ENCODE measurements at regions not wholly inside any gene's neighbourhood (a gene's known extent, or its start where the extent isn't known, plus 50 kb on each side); places are given as distances from the start of the nearest gene placed in this dataset.

DNA sequence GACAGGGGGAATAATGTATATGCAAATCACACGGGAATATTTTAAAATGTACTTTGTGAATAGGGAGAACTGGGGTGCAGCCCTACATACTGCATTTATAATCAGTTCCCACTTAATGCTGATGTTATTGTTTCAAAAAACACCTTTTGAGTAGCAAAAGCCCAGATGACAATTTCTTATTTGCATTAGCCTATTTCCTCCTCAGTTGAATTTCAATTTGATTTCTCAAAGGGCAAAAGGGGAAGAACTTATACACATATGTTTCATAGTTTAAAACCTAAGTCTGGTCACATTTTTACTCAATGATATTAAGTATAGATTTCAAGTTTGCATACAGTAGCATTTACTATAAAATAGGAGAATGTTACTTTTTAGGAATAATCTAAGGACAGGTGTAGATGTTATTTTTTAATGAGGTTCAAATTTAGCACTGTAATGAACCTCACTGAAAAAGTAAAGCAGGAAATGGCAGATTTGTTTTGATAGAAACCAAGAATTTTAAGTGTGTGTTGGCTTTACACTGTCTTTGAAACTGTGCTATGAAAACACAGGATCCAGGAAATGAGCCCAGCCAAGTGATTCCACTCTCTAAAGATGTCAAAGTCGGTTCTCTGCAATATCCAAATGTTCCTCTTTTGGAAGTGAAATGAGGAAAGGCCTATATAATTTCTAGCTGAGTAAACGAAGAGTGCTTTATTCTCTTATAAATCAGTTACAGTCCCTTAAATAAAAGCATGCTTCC lies 367.4 kb downstream of the BTG1 start:
- peak; percentile 28 for DNase-seq

DNA sequence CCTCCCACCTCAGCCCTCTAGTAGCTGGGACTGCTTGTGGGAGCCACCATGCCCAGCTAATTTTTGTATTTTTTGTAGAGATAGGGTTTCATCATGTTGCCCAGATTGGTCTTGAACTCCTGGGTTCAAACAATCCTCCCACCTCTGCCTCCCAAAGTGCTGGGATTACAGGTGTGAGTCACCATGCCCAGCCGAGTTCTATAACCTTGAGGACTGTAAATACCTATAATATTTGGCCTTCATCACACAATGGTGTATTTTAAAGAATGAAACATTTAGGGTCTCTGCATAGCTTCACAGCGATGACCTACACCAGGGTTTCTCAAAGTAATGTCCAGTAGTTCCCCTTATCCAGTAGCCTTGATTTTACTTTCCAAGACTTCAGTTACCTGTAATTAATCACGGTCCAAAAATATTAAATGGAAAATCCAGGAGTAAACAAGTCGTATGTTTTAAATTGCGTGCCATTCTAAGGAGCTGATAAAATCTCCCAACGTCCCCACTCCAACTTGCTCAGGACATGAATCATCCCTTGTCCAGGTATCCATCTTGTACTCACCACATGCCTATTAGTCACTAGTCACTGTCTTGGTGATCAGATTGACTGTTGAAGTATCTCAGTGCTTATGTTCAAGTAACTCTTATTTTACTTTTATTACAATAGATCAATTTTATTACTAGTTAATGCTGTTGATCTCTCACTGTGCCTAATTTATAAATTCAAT lies 368.2 kb downstream of the BTG1 start:
- DNase-seq: peak; percentile 18

DNA sequence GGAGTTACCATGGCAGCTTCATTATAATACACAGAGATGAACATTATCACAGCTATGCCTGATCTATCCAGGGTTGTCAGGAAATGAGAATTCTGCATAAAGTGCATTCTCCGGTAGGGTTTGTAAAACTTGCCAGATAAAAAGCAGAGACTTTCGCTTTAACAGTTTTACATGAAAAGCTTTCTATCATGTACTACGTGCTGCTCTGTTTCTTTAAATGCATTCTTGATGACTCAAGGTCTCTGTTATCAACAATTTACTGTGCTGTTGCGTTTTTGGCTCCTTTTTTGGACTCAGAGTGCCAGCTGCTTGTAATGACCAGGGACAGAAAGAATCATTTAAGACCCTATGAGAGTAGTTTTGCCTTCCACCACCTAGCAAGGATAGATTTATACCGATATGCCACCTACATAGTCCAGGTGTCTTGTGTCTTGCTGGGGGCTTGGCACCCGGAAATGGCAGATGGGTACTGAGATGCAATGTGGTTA lies 371.2 kb downstream of the BTG1 start:
- DNase-seq: peak; percentile 55

DNA sequence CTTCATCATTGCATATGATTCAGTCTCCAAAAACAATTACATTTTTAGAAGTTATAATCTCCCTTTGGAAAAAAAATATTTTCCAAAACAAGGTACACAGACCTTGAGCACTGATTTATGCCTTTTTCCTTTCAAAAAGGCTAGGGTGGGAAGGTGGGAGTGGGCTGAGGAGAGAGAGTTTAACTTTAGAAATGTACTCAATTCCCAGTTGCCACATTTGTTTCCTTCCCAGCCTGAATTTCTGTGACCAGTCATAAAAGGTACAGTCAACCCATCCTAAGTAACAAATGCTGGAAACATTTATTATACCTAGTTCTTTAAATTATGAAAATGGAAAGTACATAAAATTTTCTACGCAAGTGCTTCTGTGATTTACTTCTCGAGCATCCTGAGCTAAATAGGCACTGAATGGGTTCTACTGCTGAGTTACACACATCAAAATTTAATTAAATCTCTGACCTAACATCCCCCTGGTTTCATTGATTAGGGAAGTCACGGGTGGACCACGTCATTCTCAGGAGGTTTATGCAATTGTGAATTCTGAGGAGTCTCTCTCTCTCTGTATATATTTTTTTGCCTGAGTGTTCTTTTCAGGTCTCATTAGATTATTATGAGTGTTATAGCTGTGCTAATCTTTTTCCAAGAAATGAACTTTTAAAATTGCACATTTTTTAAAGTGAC lies 371.8 kb downstream of the BTG1 start:
- no peak for DNase-seq

DNA sequence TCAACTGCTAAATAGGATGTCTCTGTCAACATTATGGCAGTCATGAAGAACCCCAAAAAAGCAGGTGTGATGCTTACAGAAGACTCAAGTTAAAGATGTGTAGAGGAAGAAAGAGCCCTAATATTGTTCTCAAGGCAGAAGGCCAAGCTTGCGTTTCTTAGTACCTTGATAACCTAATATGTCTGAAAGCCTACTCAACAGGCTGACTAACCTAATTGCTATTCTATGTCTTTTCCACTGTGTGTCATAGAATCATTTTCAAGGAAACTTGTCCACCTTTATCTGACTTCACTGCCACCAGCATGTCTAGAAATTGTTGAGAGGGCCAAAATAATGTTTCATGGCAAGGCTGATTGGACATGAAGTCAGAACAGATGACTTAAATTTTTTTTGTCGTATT lies 373.2 kb downstream of the BTG1 start:
- peak; percentile 8 for DNase-seq

DNA sequence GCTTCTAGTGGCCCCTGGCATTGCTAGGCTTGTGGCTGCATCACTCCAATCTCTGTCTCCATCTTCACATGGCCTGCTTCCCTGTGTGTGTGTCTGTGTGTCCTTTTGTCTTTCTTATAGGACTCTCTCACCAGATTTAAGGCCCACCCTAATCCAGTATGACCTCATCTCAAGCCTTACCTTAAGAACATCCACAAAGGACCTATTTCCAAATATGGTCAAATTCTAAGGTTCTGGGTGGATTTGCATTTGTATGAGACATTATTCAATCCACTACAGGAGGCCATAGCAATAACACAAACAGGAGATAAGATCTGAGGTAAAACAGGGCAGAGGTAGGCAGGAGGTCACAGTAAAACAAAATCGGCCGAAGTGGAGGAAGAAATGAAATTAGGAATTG lies 375.9 kb downstream of the BTG1 start:
- no peak for DNase-seq

DNA sequence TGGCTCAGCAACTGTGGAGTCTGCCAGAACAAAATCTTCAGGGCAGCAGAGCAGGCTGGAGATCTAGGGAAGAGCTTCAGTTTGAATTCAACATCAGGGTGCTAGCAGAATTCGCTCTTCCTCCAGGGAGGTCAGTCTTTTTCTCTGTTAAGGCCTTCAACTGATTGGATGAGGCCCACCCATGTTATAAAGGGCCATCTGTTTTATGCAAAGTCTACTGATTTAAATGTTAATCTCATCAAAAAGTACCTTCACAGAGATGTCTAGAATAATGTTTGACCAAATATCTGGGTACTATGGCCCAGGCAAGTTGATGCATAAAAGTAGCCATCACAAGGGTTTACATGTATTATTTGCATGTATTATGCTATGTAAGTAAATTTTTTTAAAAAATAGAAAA lies 378.4 kb downstream of the BTG1 start:
- DNase-seq: no peak

DNA sequence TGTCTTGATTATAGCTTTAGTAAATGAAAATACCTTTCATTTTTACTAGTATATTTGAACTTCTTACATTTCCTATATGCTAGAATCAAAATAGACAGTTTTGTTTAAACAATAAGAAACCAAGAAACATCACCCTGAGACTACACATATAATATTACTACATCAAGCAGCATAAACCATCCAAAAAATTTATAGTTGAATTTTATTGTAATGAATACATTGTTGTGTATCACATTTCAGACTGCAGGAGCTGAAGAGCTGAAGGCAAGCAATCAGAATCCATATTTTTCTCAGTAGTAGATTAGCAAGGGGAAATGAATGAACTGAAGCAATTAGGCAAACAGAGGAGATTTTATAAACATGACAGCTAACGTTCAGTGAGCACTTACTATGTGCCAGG lies 379.2 kb downstream of the BTG1 start:
- DNase-seq: peak; percentile 2

DNA sequence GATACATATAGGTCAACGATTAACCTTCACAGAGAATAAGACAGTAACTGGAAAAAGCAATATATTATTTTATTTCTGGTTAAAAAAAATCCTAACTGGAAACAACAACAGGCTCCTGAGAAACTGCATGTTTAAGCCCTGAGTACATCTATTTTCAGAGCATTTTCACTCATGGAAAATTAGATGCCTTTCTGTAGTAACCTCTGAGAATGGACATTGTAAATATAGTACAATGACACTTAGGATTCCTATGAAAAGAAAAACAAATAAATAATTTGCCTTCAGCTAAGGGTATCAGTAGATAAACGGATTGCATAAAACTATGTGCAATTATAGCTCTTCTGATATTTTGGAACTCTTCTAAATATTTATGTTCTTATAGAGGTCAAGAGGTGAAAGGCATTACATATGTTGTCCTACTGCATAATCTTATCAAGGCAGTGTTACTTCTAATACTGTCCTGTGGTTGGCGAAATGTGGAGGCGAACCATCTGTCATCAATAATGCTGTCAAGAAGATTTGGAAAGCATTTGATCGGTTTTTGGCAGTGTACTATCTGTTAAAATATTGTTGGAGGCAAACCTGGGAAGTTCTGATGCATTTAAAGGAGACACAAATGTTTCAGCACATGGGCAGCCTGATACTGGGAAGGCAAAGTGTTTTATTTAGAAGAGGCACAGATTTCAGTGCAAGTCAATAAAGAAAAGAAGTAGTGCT lies 381.8 kb downstream of the BTG1 start:
- DNase-seq: no peak

DNA sequence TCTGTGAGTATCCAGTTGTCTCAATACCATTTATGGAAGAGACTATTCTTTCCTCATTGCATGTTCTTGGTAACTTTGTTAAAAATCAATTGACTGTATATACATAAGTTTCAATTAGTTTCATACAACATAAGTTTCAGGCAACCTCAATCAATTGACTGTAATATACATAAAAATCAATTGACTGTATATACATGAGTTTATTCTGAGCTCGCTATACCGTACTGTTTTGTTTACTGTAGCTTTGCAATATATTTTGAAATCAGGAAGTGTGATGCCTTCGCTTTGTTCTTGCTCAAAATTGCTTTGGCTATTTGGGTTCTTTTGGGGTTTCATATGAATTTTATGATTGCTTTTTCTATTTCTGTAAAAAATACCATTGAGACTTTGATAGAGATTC lies 392.0 kb downstream of the BTG1 start:
- DNase-seq: no peak

DNA sequence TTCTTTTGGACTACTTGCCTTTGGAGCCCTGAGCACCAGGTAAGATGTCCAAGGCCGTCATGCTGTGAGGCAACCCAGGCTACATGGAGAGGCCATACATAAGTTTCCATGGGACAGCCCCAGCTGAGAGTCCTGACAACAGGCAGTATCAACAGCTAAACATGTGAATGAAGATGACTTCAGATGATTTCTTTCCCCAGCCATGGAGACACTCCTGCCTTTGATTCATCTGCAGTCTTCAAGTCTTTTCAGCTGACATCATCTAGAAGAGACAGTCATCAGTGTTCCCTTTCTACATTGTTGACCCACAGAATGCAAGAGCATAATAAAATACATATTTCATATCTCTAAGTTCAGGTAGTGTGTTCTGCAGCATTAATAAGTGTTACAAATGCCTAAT lies 398.7 kb downstream of the BTG1 start:
- DNase-seq: peak; percentile 8

DNA sequence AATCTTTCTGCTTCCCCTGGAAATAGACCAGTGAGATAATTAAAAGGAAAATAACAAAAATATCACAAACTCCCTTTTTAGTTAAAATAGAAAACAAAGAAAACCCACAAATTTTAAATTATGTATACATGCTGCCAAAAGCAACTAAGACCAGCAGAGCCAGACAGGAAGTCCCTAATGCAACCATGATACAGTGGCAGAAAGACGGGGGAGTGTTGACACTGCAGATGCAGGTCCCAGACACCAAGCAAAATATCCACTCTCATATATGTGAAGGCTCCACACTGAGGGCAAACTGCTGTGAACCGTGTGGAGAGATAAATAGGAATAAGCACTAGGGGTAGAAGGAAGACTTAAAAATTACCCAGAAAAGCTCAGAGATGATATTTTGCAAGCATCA lies 401.0 kb downstream of the BTG1 start:
- no peak for DNase-seq

DNA sequence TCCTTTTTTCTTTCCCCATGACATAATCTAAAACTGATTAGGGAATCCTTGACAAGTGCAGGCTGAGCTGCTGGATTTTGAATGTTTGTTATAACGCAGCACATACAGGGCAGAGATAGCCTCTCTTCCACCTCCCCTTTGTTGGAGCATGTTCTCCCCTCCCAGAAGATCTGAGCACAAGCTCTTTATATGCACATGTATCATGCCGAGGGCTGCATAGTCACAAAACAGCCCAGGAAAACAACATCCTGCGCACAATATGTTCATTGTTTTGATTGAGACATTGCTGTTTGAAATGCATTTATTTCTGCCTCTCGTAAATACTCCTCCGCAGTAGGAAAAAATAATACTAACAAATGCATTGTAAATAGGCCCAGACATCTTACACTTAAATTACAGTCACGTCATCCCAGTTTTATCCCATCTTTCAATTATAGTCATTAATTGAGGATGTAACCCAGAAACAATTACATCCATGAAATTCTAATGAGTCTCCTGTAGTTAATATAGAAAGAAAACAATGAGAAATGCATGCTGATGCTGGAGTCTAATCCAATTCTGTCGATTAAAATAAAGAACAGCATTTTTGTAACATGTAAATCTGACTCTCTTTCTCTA lies 401.8 kb downstream of the BTG1 start:
- no peak for DNase-seq

DNA sequence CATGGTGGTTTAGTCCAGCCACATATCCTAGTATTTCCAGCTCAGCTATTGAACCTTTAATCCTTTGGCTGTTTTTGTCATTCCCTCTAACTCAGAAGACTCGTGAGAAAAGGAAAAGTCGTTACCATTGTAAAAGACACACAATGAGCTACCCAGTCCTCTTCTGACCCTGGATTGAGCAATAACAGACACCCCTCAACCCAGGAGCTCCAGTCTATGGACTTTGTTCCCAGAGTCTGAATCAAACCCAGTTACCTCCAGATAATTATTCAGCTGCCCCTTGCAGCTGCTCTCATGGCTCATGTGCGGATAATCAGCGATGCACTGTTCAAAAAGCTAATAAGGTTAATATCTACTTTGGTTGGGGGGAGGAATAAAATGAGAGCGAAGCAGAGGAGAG lies 402.4 kb downstream of the BTG1 start:
- no peak for DNase-seq

DNA sequence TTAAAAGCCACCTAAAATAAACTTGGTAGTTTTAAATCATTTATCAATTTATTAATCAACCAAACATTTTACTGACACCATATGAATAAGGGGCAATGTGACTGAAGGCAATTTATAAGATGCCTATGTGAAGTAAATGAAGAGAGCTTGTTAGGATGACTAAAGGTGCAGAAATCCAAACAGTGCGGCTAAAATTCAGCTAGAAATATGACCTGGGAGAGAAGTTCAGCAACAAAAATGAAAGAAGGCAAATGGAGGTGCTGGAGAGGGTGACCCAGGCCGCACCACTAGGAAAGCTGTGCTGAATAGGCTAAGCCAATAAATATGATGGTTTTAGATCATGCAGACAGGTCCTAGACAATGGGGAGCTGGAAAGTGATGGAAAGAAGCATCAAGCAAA lies 403.7 kb downstream of the BTG1 start:
- no peak for DNase-seq

DNA sequence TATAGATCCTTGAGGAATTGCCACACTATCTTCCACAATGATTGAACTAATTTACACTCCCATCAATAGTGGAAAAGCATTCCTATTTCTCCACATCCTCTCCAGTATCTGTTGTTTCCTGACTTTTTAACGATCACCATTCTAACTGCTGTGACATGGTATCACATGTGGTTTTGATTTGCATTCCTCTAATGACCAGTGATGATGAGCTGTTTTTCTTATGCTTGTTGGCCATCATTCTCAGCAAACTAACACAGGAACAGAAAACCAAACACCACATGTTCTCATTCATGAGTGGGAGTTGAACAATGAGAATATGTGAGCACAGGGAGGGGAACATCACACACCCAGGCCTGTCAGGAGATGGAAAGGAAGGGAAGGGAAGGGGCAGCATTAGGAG lies 411.8 kb downstream of the BTG1 start:
- DNase-seq: peak; percentile 70

DNA sequence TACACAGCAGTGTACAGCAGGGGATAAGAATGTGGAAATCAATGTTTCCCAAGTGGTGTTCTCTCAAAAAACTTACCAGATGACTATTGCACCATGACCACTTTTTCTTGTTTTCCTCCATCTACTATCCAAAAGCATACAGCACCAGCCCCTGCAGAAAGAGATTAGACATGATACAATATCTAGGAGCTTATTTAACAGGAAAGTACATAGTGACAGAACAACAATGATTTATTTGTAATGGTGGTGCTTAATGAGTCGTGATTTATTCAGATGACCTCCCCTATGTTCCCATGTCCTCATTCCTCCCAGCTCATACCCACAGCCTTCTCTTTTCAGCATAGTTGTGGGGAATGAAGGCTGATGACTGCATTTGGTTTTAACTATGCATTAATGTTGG lies 413.6 kb downstream of the BTG1 start:
- peak; percentile 62 for DNase-seq

DNA sequence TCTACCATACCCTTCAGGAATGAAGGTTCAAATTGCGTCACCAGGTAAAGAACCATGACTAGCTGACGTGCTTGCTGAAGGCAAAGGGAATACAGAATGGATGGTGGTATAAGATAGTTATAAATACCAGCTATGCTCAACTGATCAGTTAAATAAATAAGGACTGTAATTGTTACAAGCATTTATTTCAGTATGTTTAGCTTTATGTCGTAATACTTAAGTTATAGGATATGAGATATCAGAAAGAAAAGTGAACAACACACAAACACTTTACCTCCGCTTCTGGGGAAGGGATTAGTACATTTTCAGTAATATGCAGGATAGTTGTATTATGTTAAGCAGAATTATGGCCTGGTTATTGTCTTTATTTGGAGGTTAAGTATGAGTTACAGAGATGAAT lies 416.1 kb downstream of the BTG1 start:
- no peak for DNase-seq

DNA sequence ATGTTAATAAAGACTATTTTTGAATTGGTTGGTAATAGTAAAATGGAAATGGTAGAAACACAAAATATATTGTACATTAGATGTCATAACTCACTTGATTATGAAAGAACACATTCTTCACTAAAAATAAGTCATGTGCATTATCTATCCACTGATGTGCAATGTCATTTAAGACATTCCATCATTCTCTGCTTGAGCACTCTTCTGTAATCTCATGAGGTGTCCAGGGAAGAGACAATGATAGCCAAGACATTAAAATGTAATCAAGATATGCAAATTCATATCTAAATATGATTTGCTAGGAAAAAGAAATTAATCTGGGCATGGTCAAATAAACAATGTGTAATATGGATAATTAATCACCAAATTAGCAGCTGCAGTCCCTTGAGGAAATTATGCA lies 422.5 kb downstream of the BTG1 start:
- DNase-seq: no peak

DNA sequence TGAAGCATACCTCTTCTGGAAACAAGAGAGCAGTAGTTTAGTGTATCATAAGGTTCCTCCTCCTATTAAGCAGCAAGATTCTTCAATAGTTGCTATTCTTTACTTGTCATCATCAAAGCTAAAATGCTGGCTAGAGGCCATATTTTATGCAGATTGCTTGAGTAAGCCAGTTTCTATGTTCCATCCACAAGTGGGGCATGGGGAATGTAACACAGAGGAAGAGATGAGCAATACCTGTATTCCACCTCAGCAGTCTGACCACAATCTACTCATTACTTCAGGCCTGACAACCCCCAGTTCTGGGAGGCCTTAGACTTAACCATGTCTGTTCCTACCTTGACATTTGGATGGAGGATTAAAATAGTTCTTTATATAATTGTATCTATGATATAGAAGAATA lies 423.6 kb downstream of the BTG1 start:
- peak; percentile 12 for DNase-seq

DNA sequence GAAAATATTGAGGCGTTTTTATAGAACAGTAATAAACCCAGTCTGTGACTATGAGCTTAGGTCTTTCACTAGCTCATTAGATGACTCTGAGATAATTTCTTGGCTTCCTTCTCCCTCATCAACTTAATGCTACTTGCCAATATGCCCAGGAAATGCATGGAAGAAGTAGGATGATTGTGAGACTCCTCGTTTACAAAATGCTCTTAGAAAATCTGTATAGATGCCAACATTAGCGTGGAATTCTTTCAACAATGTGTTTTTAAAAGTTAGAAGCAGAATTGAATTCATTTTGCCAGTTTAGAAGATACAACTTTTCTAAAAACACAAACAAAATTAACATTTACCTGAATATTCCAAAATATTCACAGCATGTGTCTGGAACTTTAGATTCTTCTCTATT lies 424.6 kb downstream of the BTG1 start:
- no peak for DNase-seq

DNA sequence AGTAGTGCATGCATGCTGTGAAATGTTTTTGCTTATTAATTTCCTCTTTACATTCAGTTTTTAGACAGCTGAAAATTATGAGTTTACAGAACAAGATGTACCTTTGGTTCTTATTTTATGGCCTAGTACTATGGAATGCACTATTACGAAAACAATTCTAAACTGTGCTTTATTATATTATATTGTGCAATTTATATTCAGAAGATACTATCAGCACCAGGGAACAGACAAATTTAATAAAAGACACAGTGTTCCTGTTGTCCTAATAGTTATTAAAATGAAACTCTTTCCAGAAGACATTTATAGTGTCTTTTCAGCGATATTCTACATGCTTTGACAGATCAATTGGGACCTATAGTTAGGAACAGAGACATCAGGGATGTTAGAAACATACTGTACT lies 427.3 kb downstream of the BTG1 start:
- DNase-seq: no peak

DNA sequence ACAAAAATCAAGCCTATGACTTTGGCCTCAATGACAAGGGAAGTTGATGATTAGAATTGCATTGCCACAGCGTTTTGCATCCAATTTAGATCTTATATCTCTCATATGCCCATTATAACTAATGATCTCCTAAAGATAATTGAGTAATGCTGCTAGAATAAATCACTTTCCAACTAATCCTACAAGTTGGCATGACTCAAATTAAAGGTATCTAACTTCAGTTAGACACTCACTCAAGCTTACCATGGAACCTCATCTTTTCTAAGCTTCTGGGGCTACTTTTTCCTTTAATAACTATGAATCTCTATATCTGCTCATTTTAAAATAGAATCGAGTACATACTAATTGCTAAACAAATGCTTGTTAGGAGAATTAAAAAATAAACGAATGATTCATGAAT lies 427.8 kb downstream of the BTG1 start:
- DNase-seq: no peak

Measured in fibroblast of skin of right biceps (primary cell).